Tibial nerve (tissue), 4 donors: ENCODE measurements at regions not wholly inside any gene's neighbourhood (a gene's known extent, or its start where the extent isn't known, plus 50 kb on each side); places are given as distances from the start of the nearest gene placed in this dataset.

Experiments used
- EP300 ChIP-seq, 2 donors: sonication (generic); formaldehyde crosslinking; IDR thresholded peaks; one replicate each; pipeline ENCODE4 v1.6.1; 2017; ENCODE audit warnings: antibody characterized with exemption in 2 of 2, mild to moderate bottlenecking in 1 of 2
- TF ChIP-seq, protein P1 (sequence below), 5 experiments: fragments of 200-600 bp in 3 of 5; fragments of 450-650 bp in 2 of 5; sonication (generic) in 3 of 5; IDR thresholded peaks; one replicate each; pipeline ENCODE4 v1.5.1; 2016 to 2019; ENCODE audit warnings: antibody characterized with exemption in 5 of 5, mild to moderate bottlenecking in 3 of 5, moderate library complexity in 2 of 5

DNA sequence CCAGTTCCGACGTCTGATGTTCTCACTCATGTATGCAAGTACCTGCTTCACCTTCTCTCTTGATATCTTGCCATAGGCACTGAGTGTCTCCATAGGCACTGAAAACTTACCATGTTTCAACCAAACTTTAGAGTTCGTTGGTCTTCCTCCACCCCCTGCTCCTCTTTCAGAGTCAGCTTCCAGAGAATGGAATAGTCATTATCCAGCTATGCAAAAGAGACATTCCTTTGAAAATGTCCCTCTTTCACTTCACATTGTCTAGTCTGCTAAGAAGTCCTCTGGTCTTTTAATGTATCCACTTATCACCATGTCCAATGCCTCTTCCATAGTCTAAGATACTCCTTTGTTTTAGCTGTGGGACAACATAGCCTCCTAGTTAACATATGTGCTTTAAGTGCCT is 566.0 kb upstream of the TENM3 start:
- TF ChIP-seq, protein P1, sequence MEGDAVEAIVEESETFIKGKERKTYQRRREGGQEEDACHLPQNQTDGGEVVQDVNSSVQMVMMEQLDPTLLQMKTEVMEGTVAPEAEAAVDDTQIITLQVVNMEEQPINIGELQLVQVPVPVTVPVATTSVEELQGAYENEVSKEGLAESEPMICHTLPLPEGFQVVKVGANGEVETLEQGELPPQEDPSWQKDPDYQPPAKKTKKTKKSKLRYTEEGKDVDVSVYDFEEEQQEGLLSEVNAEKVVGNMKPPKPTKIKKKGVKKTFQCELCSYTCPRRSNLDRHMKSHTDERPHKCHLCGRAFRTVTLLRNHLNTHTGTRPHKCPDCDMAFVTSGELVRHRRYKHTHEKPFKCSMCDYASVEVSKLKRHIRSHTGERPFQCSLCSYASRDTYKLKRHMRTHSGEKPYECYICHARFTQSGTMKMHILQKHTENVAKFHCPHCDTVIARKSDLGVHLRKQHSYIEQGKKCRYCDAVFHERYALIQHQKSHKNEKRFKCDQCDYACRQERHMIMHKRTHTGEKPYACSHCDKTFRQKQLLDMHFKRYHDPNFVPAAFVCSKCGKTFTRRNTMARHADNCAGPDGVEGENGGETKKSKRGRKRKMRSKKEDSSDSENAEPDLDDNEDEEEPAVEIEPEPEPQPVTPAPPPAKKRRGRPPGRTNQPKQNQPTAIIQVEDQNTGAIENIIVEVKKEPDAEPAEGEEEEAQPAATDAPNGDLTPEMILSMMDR (IDR thresholded peaks at IDR 0.05) = no peak
- no peak for TF ChIP-seq EP300 (IDR thresholded peaks at IDR 0.05)
